Neuronal stem cell (in vitro differentiated cells): ENCODE measurements at regions not wholly inside any gene's neighbourhood (a gene's known extent, or its start where the extent isn't known, plus 50 kb on each side); places are given as distances from the start of the nearest gene placed in this dataset.

Experiments used
- DNase-seq: peaks from one replicate; pipeline ENCODE4 v3.0.0-alpha.2; 2013; ENCODE audit warnings: low spot score
- H2AFZ ChIP-seq: one replicate; pipeline ENCODE4 v1.6.1; 2013; ENCODE audit warnings: mild to moderate bottlenecking, low read length, inconsistent platforms
- H2AK5ac ChIP-seq: 2 replicates; pipeline ENCODE4 v1.6.1; 2013; ENCODE audit warnings: low read depth, mild to moderate bottlenecking, inconsistent platforms, low read length, moderate library complexity, mixed read lengths
- H2BK120ac ChIP-seq: 2 replicates; pipeline ENCODE4 v1.6.1; 2013; ENCODE audit warnings: low read depth, mild to moderate bottlenecking, inconsistent platforms, low read length, moderate library complexity, mixed read lengths
- H2BK12ac ChIP-seq: one replicate; pipeline ENCODE4 v1.6.1; 2013; ENCODE audit warnings: low read length, inconsistent platforms
- H2BK15ac ChIP-seq: 2 replicates; pipeline ENCODE4 v1.6.1; 2013; ENCODE audit warnings: mild to moderate bottlenecking, low read length, inconsistent platforms, mixed read lengths
- H2BK5ac ChIP-seq: one replicate; pipeline ENCODE4 v1.6.1; 2013; ENCODE audit warnings: inconsistent platforms, mild to moderate bottlenecking, low read length, moderate library complexity
- H3K14ac ChIP-seq: one replicate; pipeline ENCODE4 v1.6.1; 2013; ENCODE audit warnings: low read length, inconsistent platforms
- H3K18ac ChIP-seq: 2 replicates; pipeline ENCODE4 v1.6.1; 2013; ENCODE audit warnings: low read length, inconsistent platforms
- H3K23ac ChIP-seq: 2 replicates; pipeline ENCODE4 v1.6.1; 2013; ENCODE audit warnings: low read depth, mild to moderate bottlenecking, mixed read lengths, low read length, inconsistent platforms; ENCODE audit not compliant: poor library complexity
- H3K27ac ChIP-seq: replicated peaks from 3 replicates; pipeline ENCODE4 v1.5.1; 2013; ENCODE audit warnings: low read length, inconsistent platforms
- H3K27me3 ChIP-seq, 3 experiments: 2 replicates each; pipeline ENCODE4 v1.6.1; 2013; ENCODE audit warnings: low read length in 3 of 3, mild to moderate bottlenecking in 2 of 3, inconsistent platforms in 1 of 3, low read depth in 1 of 3, mixed read lengths in 1 of 3, moderate library complexity in 1 of 3; ENCODE audit not compliant: control insufficient read depth in 3 of 3, insufficient read depth in 3 of 3
- H3K36me3 ChIP-seq, 2 donors: replicated peaks in 1 of 2; 2 replicates each; pipeline ENCODE4 v1.6.1; 2013; ENCODE audit warnings: low read length in 2 of 2; ENCODE audit not compliant: control insufficient read depth in 2 of 2, insufficient read depth in 2 of 2
- H3K4ac ChIP-seq: 2 replicates; pipeline ENCODE4 v1.6.1; 2013; ENCODE audit warnings: inconsistent platforms, mild to moderate bottlenecking, low read length, moderate library complexity
- H3K4me1 ChIP-seq, 2 donors: 1 replicate in 1 of 2; 2 replicates in 1 of 2; pipeline ENCODE4 v1.6.1; 2013; ENCODE audit warnings: low read length in 2 of 2, low read depth in 1 of 2; ENCODE audit not compliant: control insufficient read depth in 2 of 2, insufficient read depth in 1 of 2
- H3K4me2 ChIP-seq: one replicate; pipeline ENCODE4 v1.6.1; 2013; ENCODE audit warnings: mild to moderate bottlenecking, low read length, inconsistent platforms; ENCODE audit not compliant: insufficient read depth, poor library complexity, severe bottlenecking
- H3K4me3 ChIP-seq, 2 donors: 2 replicates each; pipeline ENCODE4 v1.5.1; 2013; ENCODE audit warnings: low read length in 2 of 2, mild to moderate bottlenecking in 2 of 2, inconsistent platforms in 1 of 2, moderate library complexity in 1 of 2
- H3K79me1 ChIP-seq: one replicate; pipeline ENCODE4 v1.6.1; 2013; ENCODE audit warnings: low read depth, mild to moderate bottlenecking, inconsistent platforms, low read length, moderate library complexity
- H3K9ac ChIP-seq: one replicate; pipeline ENCODE4 v1.6.1; 2013; ENCODE audit warnings: mild to moderate bottlenecking, low read depth, low read length, inconsistent platforms; ENCODE audit not compliant: poor library complexity
- H3K9me3 ChIP-seq, 2 donors: replicated peaks in 1 of 2; 2 replicates each; pipeline versions ENCODE3 to v1.6.1; 2013; ENCODE audit warnings: low read length in 2 of 2, mild to moderate bottlenecking in 2 of 2, inconsistent platforms in 1 of 2, low read depth in 1 of 2, mixed read lengths in 1 of 2, moderate library complexity in 1 of 2; ENCODE audit not compliant: control insufficient read depth in 2 of 2, insufficient read depth in 1 of 2
- H4K8ac ChIP-seq: one replicate; pipeline ENCODE4 v1.6.1; 2013; ENCODE audit warnings: low read depth, mild to moderate bottlenecking, inconsistent platforms, low read length, moderate library complexity
- H4K91ac ChIP-seq: one replicate; pipeline ENCODE4 v1.6.1; 2013; ENCODE audit warnings: low read length, low read depth, mild to moderate bottlenecking, inconsistent platforms; ENCODE audit not compliant: poor library complexity
- WGBS, 2 donors: extraction: QIAGEN DNeasy Blood & Tissue Kit; methylation state at CpG; one replicate each; pipeline ENCODE4 v1.1.7; 2013; ENCODE audit warnings: missing lambda C conversion rate in 2 of 2, mixed read lengths in 1 of 2; ENCODE audit not compliant: insufficient read length in 2 of 2, insufficient replicate concordance in 1 of 2; ENCODE audit errors: extremely low coverage in 2 of 2; 5-methylcytosine and 5-hydroxymethylcytosine counted together

GRCh38 chr5:139739150-139739974 is 56.2 kb upstream of the PSD2 start:
- H3K4me3 ChIP-seq = peak overlapping the region in 1 of 2 donors; percentile 47

GRCh38 chr5:139740138-139740991 is 55.2 kb upstream of the PSD2 start:
- Histone ChIP-seq H3K4me3 (no peak overlapping the region), H2AK5ac (peak overlapping the region; percentile 59), H3K27ac (no peak overlapping the region), H3K9me3 (peaks cover 0 to 3% of the 10 kb centered on the region in 2 donors), H2BK120ac (no peak overlapping the region), H3K18ac (peak overlapping the region; percentile 32), H2AFZ (no peak overlapping the region), H3K36me3 (no peaks in the 10 kb centered on the region), H2BK15ac (peak overlapping the region; percentile 71), H3K14ac (peak overlapping the region; percentile 5), H3K9ac (no peak overlapping the region), H3K23ac (no peak overlapping the region), H3K79me1 (no peaks in the 10 kb centered on the region), H3K4me1 (peaks cover 16 to 20% of the 10 kb centered on the region in 2 donors), H4K8ac (no peak overlapping the region), H3K4ac (no peak overlapping the region), H3K27me3 (no peaks in the 10 kb centered on the region), H3K4me2 (no peak overlapping the region), H2BK12ac (peak overlapping the region; percentile 2), H4K91ac (no peak overlapping the region), H2BK5ac (no peak overlapping the region)
- no peak for DNase-seq
- no CpG with 5 or more reads among the region's 19 CpGs for WGBS, 2 donors

More at GRCh38 chr5:139739150-139739974, 56.2 kb upstream of the PSD2 start:
- H3K9me3 ChIP-seq = peaks cover 0 to 3% of the 10 kb centered on the region in 2 donors
- H3K18ac ChIP-seq = peak overlapping the region; percentile 8
- DNase-seq = no peak
- H4K8ac ChIP-seq = no peak overlapping the region
- no peak overlapping the region for H3K23ac ChIP-seq
- no peak overlapping the region for H3K27ac ChIP-seq
- no peak overlapping the region for H2AK5ac ChIP-seq
- H3K79me1 ChIP-seq = no peaks in the 10 kb centered on the region
- H3K27me3 ChIP-seq = no peaks in the 10 kb centered on the region
- no CpG with 5 or more reads among the region's 4 CpGs for WGBS, 2 donors
- H3K36me3 ChIP-seq = no peaks in the 10 kb centered on the region
- H2BK5ac ChIP-seq = no peak overlapping the region
- H2BK15ac ChIP-seq = peak overlapping the region; percentile 16
- no peak overlapping the region for H3K4ac ChIP-seq
- H3K4me2 ChIP-seq = no peak overlapping the region
- peak overlapping the region; percentile 27 for H3K14ac ChIP-seq
- H2AFZ ChIP-seq = no peak overlapping the region
- H4K91ac ChIP-seq = no peak overlapping the region
- H3K4me1 ChIP-seq = peaks cover 12 to 20% of the 10 kb centered on the region in 2 donors
- H3K9ac ChIP-seq = no peak overlapping the region
- H2BK12ac ChIP-seq = peak overlapping the region; percentile 77
- no peak overlapping the region for H2BK120ac ChIP-seq

GRCh38 chr5:139740992-139741672 is 54.5 kb upstream of the PSD2 start:
- no CpG with 5 or more reads among the region's 6 CpGs for whole genome bisulfite sequencing, 2 donors

More at GRCh38 chr5:139740992-139741672, 54.5 kb upstream of the PSD2 start:
- Histone ChIP-seq H4K8ac (no peak overlapping the region), H3K4ac (no peak overlapping the region), H2BK15ac (peak overlapping the region; percentile 77), H3K14ac (no peak overlapping the region), H2BK12ac (peak overlapping the region; percentile 4), H3K4me3 (no peak overlapping the region), H2BK120ac (peak overlapping the region; percentile 68), H3K18ac (peak overlapping the region; percentile 61), H3K4me1 (peaks cover 23 to 27% of the 10 kb centered on the region in 2 donors), H2BK5ac (peak overlapping the region; percentile 66), H3K9me3 (peaks cover 0 to 3% of the 10 kb centered on the region in 2 donors), H2AFZ (no peak overlapping the region), H3K23ac (peak overlapping the region; percentile 11), H3K4me2 (no peak overlapping the region), H3K9ac (peak overlapping the region; percentile 44), H3K27me3 (peaks cover 0 to 2% (median 0%) of the 10 kb centered on the region in 3 experiments), H3K27ac (no peak overlapping the region), H2AK5ac (peak overlapping the region; percentile 37), H3K79me1 (no peaks in the 10 kb centered on the region), H3K36me3 (no peaks in the 10 kb centered on the region), H4K91ac (no peak overlapping the region)
- no peak for DNase-seq
